ENCODE measurements at regions not wholly inside any gene's neighbourhood (a gene's known extent, or its start where the extent isn't known, plus 50 kb on each side); places are given as distances from the start of the nearest gene placed in this dataset.
A peak's percentile ranks its signal among the peaks of the same experiment; 100 is the strongest.
"Not testable (repeated sequence)": the region's sequence is repeated elsewhere in the genome, so short reads cannot be mapped to it uniquely, and the experiment has no call there.

DNA sequence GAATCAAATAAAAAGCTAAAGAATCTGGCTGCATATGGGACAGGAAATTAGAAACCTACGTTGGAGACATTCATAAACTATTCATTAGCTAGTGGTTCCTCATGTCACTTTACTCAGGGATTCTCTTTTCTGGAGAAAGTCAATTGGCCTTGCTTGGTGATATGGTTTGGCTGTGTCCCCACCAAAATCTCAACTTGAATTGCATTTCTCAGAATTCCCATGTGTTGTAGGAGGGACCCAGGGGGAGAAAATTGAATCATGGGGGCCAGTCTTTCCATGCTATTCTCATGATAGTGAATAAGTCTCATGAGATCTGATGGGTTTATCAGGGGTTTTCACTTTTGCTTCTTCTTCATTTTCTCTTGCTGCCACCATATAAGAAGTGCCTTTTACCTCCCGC is 91.2 kb upstream of the CD44 start:
- H3K4me1 Mint-ChIP-seq: peaks cover 62% of the 10 kb centered on the region
- H3K27me3 Mint-ChIP-seq (ENCODE audit: low read depth in 3 of 3): peaks cover 0 to 6% (median 2%) of the 10 kb centered on the region in 3 donors
- no peaks in the 10 kb centered on the region for H3K36me3 ChIP-seq (replicated peaks in 1 of 2; ENCODE audit: control insufficient read depth in 1 of 2, insufficient read depth in 2 of 2, low read length in 2 of 2)
- peak overlapping the region; percentile 52 for H3K4me2 ChIP-seq (replicated peaks; ENCODE audit: extremely low read depth, low read length, poor library complexity, severe bottlenecking)
- peak in 1 of 3 donors; percentile 39 for DNase-seq
- peak overlapping the region in 1 of 3 experiments; percentile 33 for H3K4me3 ChIP-seq (replicated peaks in 1 of 3; ENCODE audit: low read depth in 2 of 3, low read length in 3 of 3)
- TF ChIP-seq, protein P1, sequence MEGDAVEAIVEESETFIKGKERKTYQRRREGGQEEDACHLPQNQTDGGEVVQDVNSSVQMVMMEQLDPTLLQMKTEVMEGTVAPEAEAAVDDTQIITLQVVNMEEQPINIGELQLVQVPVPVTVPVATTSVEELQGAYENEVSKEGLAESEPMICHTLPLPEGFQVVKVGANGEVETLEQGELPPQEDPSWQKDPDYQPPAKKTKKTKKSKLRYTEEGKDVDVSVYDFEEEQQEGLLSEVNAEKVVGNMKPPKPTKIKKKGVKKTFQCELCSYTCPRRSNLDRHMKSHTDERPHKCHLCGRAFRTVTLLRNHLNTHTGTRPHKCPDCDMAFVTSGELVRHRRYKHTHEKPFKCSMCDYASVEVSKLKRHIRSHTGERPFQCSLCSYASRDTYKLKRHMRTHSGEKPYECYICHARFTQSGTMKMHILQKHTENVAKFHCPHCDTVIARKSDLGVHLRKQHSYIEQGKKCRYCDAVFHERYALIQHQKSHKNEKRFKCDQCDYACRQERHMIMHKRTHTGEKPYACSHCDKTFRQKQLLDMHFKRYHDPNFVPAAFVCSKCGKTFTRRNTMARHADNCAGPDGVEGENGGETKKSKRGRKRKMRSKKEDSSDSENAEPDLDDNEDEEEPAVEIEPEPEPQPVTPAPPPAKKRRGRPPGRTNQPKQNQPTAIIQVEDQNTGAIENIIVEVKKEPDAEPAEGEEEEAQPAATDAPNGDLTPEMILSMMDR (IDR thresholded peaks at IDR 0.05): no peak
- H3K36me3 Mint-ChIP-seq: peaks cover 3 to 6% of the 10 kb centered on the region in 2 donors
- no peaks in the 10 kb centered on the region for H4K20me1 ChIP-seq (ENCODE audit: insufficient read depth, low read length)
- H2AFZ ChIP-seq (ENCODE audit: insufficient read depth, low read depth, low read length, poor library complexity, severe bottlenecking): no peak overlapping the region
- H3K27ac ChIP-seq (ENCODE audit: low read depth in 1 of 2, low read length in 2 of 2): peak overlapping the region in 1 of 2 donors; percentile 85
- H3K9me3 ChIP-seq (replicated peaks in 1 of 2; ENCODE audit: control insufficient read depth in 1 of 2, insufficient read depth in 1 of 2, low read length in 2 of 2): no peaks in the 10 kb centered on the region
- WGBS (ENCODE audit: insufficient coverage): no CpG with 5 or more reads among the region's 2 CpGs
- H3K4me1 ChIP-seq (ENCODE audit: control insufficient read depth in 1 of 2, insufficient read depth in 2 of 2, low read length in 2 of 2): peaks cover 66 to 82% of the 10 kb centered on the region in 2 donors
- H3K9ac ChIP-seq (ENCODE audit: insufficient read depth, low read length, poor library complexity, severe bottlenecking): no peak overlapping the region
- H3K27ac Mint-ChIP-seq: peak overlapping the region; percentile 77 to 97 (median 91)
- H3K27me3 ChIP-seq (ENCODE audit: control insufficient read depth in 2 of 2, insufficient read depth in 2 of 2, low read length in 2 of 2): no peaks in the 10 kb centered on the region
- peak overlapping the region in 1 of 2 donors; percentile 61 for H3K4me3 Mint-ChIP-seq
- H3K9me3 Mint-ChIP-seq: peaks cover 0 to 10% (median 5%) of the 10 kb centered on the region in 7 donors
- H3K79me2 ChIP-seq (ENCODE audit: insufficient read depth, low read length): no peaks in the 10 kb centered on the region
- intact Hi-C loops (cut with micrococcal nuclease): no loop called here

DNA sequence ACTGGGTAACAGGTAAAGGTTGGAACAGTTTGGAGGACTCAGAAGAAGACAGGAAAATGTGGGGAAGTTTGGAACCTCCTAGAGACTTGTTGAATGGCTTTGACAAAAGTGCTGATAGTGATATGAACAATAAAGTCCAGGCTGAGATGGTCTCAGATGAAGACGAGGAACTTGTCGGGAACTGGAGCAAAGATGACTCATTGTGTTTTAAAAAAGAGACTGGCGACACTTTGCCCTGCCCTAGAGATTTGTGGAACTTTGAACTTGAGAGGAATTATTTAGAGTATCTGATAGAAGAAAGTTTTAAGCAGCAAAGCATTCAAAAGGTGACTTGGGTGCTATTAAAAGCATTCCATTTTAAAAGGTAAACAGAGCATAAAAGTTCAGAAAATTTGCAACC is 90.6 kb upstream of the CD44 start:
- H3K36me3 ChIP-seq (replicated peaks in 1 of 2; ENCODE audit: control insufficient read depth in 1 of 2, insufficient read depth in 2 of 2, low read length in 2 of 2); H3K9me3 ChIP-seq (replicated peaks in 1 of 2; ENCODE audit: control insufficient read depth in 1 of 2, insufficient read depth in 1 of 2, low read length in 2 of 2); H4K20me1 ChIP-seq (ENCODE audit: insufficient read depth, low read length); H3K79me2 ChIP-seq (ENCODE audit: insufficient read depth, low read length); H2AFZ ChIP-seq (ENCODE audit: insufficient read depth, low read depth, low read length, poor library complexity, severe bottlenecking); H3K27me3 Mint-ChIP-seq (ENCODE audit: low read depth in 3 of 3); H3K9me3 Mint-ChIP-seq; H3K9ac ChIP-seq (ENCODE audit: insufficient read depth, low read length, poor library complexity, severe bottlenecking); intact Hi-C loops (cut with micrococcal nuclease); H3K27me3 ChIP-seq (ENCODE audit: control insufficient read depth in 2 of 2, insufficient read depth in 2 of 2, low read length in 2 of 2); H3K36me3 Mint-ChIP-seq: not testable (repeated sequence)
- Mint-ChIP-seq H3K27ac (peak overlapping the region; percentile 77 to 97 (median 91)), H3K4me3 (peak overlapping the region in 1 of 2 donors; percentile 61), H3K4me1 (peaks cover 60% of the 10 kb centered on the region)
- peaks cover 63 to 79% of the 10 kb centered on the region in 2 donors for H3K4me1 ChIP-seq (ENCODE audit: control insufficient read depth in 1 of 2, insufficient read depth in 2 of 2, low read length in 2 of 2)
- peak; percentile 62 to 81 (median 81) for DNase-seq
- H3K4me3 ChIP-seq (replicated peaks in 1 of 3; ENCODE audit: low read depth in 2 of 3, low read length in 3 of 3): peak overlapping the region in 1 of 3 experiments; percentile 26
- peak overlapping the region; percentile 31 to 85 for H3K27ac ChIP-seq (ENCODE audit: low read depth in 1 of 2, low read length in 2 of 2)
- H3K4me2 ChIP-seq (replicated peaks; ENCODE audit: extremely low read depth, low read length, poor library complexity, severe bottlenecking): peak overlapping the region; percentile 52
- 0% methylated on average over 3 of the region's 3 CpGs for WGBS (ENCODE audit: insufficient coverage)

All from CD14-positive monocyte (primary cell).